ENCODE measurements at regions not wholly inside any gene's neighbourhood (a gene's known extent, or its start where the extent isn't known, plus 50 kb on each side); places are given as distances from the start of the nearest gene placed in this dataset.
"Not testable (repeated sequence)": the region's sequence is repeated elsewhere in the genome, so short reads cannot be mapped to it uniquely, and the experiment has no call there.

GRCh38 chr1:187038784-187039183, 210.0 kb downstream of the PLA2G4A start:
- no peak for DNase-seq (ENCODE audit: low spot score)

DNA sequence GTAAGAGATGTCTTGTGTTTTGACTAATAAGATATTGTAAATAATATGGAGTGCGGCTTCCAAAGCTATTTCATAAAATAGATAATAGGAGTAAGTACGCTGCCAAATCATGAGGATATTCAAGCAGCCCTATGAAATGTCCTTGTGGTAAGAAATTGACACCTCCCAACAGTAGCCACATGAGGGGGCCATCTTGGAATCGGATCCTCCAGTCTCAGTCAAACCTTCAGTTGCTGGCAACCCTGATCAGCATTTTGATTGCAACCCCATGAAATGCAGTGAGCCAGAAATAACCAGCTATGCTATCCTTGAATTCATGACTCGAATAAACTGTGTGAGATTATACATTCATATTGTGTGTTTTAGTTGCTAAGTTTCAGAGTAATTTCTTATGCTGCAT, 212.4 kb downstream of the PLA2G4A start:
- no peak for DNase-seq (ENCODE audit: low spot score)

GRCh38 chr1:187042538-187042937, 213.8 kb downstream of the PLA2G4A start:
- no peak for DNase-seq (ENCODE audit: low spot score)

DNA sequence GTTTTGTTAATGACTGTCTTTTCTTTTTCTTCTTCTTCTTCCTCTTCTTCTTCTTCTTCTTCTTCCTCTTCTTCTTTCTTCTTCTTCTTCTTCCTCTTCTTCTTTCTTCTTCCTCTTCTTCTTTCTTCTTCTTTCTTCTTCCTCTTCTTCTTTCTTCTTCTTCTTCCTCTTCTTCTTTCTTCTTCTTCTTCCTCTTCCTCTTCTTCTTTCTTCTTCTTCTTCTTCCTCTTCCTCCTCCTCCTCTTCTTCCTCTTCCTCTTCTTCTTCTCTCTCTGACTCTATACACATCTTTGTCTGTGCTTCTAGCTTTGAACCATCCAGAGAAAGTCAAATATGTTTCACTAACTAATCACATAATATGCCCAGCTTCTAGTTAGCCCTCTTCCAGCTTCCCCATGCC, 214.7 kb downstream of the PLA2G4A start:
- not testable (repeated sequence) for DNase-seq (ENCODE audit: low spot score)

DNA sequence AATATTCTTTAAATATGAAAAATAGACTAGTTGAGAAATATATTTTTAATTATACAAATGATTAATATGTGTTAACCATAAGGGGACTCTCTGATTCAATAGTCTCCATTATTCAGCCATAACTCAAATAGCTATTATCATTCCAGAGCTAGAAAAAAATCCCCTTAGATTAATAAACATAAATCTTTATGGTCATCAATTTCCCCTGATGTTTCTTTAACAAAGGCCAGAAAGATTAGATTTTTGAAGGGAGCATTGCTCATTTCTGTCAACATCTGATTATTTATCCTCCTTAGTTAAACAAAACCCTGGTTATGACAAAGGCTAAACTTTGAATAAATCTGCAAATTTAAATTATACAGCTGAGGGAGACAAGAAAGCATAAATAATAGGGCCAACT, 215.7 kb downstream of the PLA2G4A start:
- no peak for DNase-seq (ENCODE audit: low spot score)

DNA sequence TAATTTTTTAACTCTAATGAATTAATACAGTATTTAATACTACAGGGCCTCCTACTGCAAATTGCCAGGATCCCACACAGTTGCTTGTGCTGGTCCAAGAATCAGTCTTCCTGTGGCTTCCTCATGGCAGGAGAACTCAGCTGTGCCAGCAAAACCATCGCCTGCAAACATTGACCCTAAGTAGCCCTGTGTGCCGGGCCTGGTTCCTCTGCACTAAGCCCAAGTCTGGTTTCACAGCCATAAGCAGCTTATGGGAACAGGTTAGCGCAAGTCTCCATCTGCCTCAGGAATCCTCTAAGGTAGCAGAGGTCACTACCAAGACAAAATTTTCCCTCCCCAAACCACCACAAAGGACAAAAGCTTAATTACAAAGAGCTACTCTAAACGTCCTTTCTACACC, 216.6 kb downstream of the PLA2G4A start:
- no peak for DNase-seq (ENCODE audit: low spot score)

DNA sequence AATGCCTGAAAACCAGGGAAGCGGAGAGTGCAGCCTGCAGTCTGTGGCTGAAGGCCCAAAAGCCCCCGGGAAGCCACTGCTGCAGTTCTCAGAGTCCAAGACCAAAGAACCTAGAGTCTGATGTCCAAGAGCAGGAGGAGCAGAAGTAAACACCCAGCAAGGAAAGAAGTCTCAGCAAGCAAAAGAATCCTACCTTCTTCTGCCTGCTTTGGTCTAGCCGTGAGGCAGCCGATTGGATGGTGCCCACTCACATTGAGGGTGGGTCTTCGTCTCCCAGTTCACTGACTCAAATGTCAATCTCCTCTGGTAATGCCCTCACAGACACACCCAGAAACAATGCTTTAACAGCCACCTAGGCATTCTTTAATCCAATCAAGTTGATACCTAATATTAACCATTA, 217.5 kb downstream of the PLA2G4A start:
- no peak for DNase-seq (ENCODE audit: low spot score)

DNA sequence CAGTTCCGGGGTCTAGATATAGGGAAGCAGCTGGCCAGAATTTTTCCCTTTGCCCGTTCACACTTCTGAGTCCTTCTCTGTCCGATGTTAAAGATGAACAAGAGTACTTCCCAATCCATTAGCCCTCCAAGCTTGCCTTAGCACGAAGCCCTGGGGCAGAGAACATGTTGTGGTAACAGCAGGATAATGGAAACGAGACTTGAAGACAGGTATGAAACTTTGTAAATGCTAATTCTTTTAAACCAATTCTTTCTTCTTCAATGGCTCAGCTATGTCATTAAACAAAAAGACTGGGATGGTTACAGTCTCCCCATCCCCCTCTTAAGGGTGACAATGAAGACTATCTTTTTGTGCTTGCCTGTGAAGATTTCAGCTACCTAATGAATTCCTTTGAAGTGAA, 218.5 kb downstream of the PLA2G4A start:
- no peak for DNase-seq (ENCODE audit: low spot score)

DNA sequence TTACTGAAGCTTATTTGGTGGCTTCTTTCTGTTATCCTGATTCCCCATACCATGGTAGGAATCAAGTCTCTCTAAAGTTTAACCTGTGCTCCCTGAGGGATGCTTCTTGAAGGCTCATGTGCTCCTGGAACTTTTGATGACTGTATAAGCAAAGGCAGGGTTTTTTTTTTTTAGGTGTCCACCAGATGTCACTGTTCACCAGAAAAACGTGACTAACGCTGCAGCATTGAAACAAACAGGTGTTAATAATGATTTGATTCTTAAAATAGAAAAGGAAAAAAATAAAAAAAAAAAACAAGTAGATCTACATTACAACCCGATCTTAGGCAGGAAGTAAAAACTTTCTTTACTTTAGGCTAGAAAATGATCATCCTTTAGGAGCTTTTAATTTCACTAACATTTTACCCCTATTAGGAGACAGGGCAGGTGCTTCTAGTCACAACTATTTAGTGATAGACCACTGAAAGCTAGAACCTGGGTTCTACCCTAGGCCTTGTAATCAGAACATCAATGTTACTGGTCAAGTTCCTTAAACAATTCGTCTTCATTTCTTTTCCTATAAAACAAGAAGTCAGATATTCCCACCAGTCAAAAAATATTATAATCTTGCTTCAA, 223.0 kb downstream of the PLA2G4A start:
- peak; percentile 38 for DNase-seq (ENCODE audit: low spot score)

GRCh38 chr1:187053876-187054275, 225.1 kb downstream of the PLA2G4A start:
- DNase-seq (ENCODE audit: low spot score) = no peak

GRCh38 chr1:187054862-187055757, 226.4 kb downstream of the PLA2G4A start:
- DNase-seq (ENCODE audit: low spot score) = no peak

DNA sequence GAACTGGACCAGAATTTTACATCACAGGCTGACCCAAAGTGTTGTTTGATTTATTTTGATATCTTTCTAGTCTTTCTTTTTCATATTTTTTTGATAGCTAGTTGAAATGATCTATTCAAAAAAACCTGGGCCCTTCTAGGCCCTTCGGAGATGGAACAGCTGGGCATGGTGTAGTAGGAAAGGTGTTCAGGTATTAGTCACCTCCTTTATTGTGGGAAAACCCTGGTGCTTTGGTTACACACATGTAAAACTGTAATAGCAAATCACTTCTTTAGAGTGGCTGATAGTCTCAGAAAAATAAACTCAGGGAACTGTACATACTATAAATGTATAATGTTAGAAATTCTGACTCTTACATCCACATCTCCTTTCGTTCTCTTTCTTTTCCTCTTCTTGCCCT, 234.5 kb downstream of the PLA2G4A start:
- no peak for DNase-seq (ENCODE audit: low spot score)

DNA sequence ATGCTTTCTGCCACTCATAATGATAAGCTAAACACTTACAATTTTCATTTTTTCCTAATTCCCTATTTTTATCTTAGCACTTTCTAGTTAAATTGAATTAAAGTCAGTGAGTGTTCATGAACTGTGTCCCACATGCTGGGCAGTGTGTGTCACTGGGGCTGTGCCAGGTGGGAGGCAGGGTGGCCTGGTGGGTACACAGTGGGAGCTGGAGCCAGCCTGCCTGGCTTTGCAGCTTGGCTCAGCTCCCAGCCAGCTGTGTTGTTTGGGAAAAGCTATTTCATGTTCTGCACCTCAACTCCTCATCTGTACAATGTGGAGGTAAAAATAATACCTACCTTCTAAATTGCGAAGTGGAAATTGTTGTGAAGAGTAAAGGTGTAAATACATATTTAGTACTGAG, 238.4 kb downstream of the PLA2G4A start:
- DNase-seq (ENCODE audit: low spot score) = no peak

DNA sequence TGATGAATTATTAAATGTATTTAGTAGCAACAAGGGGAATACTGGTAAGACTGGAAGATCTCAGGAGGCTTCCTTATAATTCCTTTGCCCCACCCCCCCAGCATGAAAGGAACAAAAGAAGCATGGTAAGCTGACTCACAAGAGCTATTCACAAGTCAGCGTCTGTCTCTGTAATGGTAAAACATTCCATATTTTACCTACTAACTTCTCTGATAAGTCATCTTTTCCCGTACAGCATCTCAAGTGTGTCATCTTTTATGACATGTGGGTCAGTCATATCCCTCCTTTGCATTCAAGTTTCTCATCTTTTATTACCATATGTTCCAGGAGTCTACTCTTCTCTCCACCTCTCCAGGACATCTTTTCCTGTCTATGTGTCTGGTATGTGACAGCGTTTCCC, 241.3 kb downstream of the PLA2G4A start:
- no peak for DNase-seq (ENCODE audit: low spot score)

GRCh38 chr1:187072262-187073034, 243.7 kb downstream of the PLA2G4A start:
- not testable (repeated sequence) for DNase-seq (ENCODE audit: low spot score)

- DNase-seq (ENCODE audit: low spot score) = not testable (repeated sequence)
Measured at GRCh38 chr1:187073035-187073560, 244.3 kb downstream of the PLA2G4A start.

DNA sequence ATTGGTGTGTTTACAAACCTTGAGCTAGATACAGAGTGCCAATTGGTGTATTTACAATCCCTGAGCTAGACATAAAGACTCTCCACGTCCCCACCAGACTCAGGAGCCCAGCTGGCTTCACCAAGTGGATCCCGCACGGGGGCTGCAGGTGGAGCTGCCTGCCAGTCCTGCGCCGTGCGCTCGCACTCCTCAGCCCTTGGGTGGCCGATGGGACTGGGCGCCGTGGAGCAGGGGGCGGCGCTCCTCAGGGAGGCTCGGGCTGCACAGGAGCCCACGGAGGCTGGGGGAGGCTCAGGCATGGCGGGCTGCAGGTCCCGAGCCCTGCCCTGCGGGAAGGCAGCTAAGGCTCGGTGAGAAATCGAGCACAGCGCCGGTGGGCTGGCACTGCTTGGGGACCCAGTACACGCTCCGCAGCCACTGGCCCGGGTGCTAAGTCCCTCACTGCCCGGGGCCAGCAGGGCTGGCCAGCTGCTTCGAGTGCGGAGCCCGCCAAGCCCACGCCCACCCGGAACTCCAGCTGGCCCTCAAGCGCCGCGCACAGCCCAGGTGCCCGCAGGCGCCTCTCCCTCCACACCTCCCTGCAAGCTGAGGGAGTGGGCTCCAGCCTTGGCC, 245.0 kb downstream of the PLA2G4A start:
- DNase-seq (ENCODE audit: low spot score) = not testable (repeated sequence)

- no peak for DNase-seq (ENCODE audit: low spot score)
Measured at GRCh38 chr1:187074445-187075048, 245.8 kb downstream of the PLA2G4A start.

DNA sequence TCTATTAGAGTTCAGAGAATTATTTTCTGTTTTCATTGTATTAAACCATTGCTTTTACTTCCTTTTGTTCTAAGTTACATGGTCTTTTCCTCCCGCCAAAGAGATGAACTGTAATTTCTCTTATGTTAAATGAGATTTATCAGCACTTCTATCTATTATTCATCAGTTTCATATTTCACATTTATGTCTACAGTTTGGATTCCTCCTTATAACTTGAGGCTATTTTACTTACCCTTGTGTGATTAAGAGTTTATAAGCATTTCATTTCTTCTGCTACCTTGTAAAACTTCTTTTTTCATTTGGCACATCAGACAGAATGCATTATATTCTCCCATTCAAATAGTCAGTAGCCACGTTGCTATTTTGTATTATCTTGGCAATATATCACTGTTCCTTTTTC, 248.2 kb downstream of the PLA2G4A start:
- no peak for DNase-seq (ENCODE audit: low spot score)

DNA sequence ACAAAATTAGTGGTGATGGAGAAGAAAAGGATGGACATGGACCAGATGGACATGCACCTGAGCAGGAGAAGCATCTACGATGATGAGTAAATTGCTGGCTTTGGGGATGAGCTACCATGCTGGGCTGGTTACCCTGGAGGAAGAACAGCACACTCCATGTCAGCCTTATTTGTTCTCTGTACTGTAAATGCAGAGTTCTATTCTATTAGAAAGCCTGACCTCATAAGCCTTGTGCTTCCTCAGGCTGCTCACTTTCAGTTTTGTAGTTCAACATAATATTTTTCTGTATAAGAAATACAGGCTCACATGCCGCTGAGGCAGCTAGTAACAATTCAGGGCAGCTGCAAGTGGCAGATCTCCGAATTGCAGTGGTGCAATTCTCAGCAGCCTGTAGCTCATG, 249.6 kb downstream of the PLA2G4A start:
- DNase-seq (ENCODE audit: low spot score) = no peak

GRCh38 chr1:187078916-187079315, 250.2 kb downstream of the PLA2G4A start:
- no peak for DNase-seq (ENCODE audit: low spot score)

DNA sequence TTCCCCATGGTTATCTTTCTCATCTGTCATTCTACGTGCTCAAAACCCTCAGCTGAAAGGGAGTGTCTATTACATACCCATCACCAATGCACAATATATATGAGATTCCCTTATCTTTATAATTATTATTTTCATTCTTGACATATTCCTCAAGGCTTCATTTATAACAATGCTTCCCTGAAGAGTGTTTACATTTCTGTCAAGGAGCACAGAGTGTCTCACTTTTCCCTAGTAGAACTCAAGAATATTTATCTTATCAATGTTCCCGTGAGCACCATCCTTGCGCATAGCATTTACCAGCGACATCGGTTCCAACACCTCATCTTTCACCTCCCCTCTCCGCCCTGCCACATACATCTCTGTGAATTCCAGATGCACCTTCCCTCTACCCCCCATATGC, 250.6 kb downstream of the PLA2G4A start:
- DNase-seq (ENCODE audit: low spot score) = no peak
